ENCODE measurements at regions not wholly inside any gene's neighbourhood (a gene's known extent, or its start where the extent isn't known, plus 50 kb on each side); places are given as distances from the start of the nearest gene placed in this dataset.

GRCh38 chrX:122268353-122268752 is 915.7 kb upstream of the GRIA3 start:
- ChIA-PET CTCF (no interaction called here), POLR2A (no interaction called here)
- ATAC-seq: no peak
- Histone ChIP-seq H3K4me1 (ENCODE audit: control insufficient read depth, insufficient read depth, low read length) (no peaks in the 10 kb centered on the region), H3K36me3 (ENCODE audit: control insufficient read depth, insufficient read depth, low read length) (no peaks in the 10 kb centered on the region), H3K27me3 (ENCODE audit: control insufficient read depth, insufficient read depth, low read length) (no peaks in the 10 kb centered on the region), H3K4me3 (ENCODE audit: low read depth in 2 of 2, low read length in 2 of 2) (no peak overlapping the region), H3K9me3 (ENCODE audit: control insufficient read depth, insufficient read depth, low read depth, low read length) (0 out of 2 replicates have a peak, but pooled peaks cover 4% of the 10 kb centered on the region), H3K27ac (ENCODE audit: low read length) (no peak overlapping the region)
- in situ Hi-C loops (cut with HindIII; ENCODE audit: low pct_unique_long_range_greater_than_20kb, low sequenced_read_pairs) (no loop called here), intact Hi-C loops (cut with micrococcal nuclease; ENCODE audit: unreplicated experiment) (no loop called here)
- DNase-seq (ENCODE audit: low read depth, low spot score): no peak
- TF ChIP-seq POLR2AphosphoS5 (IDR thresholded peaks at IDR 0.05; ENCODE audit: low read depth, low read length) (no peak), TCF7L2 (IDR thresholded peaks at IDR 0.05; ENCODE audit: low read depth, low read length) (no peak), CTCF (IDR thresholded peaks at IDR 0.05) (no peak), REST (IDR thresholded peaks at IDR 0.05; ENCODE audit: insufficient read depth in 1 of 2, low read depth in 2 of 2, low read length in 1 of 2) (no peak), SIN3A (IDR thresholded peaks at IDR 0.05; ENCODE audit: borderline replicate concordance, insufficient read depth, low read depth, low read length) (no peak)
- no TSS peak for BruUV-seq (replicated peaks)

- TF ChIP-seq POLR2AphosphoS5 (IDR thresholded peaks at IDR 0.05; ENCODE audit: low read depth, low read length) (no peak), CTCF (IDR thresholded peaks at IDR 0.05) (no peak), SIN3A (IDR thresholded peaks at IDR 0.05; ENCODE audit: borderline replicate concordance, insufficient read depth, low read depth, low read length) (no peak), REST (IDR thresholded peaks at IDR 0.05; ENCODE audit: insufficient read depth in 1 of 2, low read depth in 2 of 2, low read length in 1 of 2) (no peak), TCF7L2 (IDR thresholded peaks at IDR 0.05; ENCODE audit: low read depth, low read length) (no peak)
- H3K36me3 ChIP-seq (ENCODE audit: control insufficient read depth, insufficient read depth, low read length): no peaks in the 10 kb centered on the region
- no peaks in the 10 kb centered on the region for H3K4me1 ChIP-seq (ENCODE audit: control insufficient read depth, insufficient read depth, low read length)
- ChIA-PET POLR2A (no interaction called here), CTCF (no interaction called here)
- DNase-seq (ENCODE audit: low read depth, low spot score) (no peak), ATAC-seq (no peak)
- no peaks in the 10 kb centered on the region for H3K27me3 ChIP-seq (ENCODE audit: control insufficient read depth, insufficient read depth, low read length)
- intact Hi-C loops (cut with micrococcal nuclease; ENCODE audit: unreplicated experiment) (no loop called here), in situ Hi-C loops (cut with HindIII; ENCODE audit: low pct_unique_long_range_greater_than_20kb, low sequenced_read_pairs) (no loop called here)
- no TSS peak for BruUV-seq (replicated peaks)
- 0 out of 2 replicates have a peak, but pooled peaks cover 4% of the 10 kb centered on the region for H3K9me3 ChIP-seq (ENCODE audit: control insufficient read depth, insufficient read depth, low read depth, low read length)
- H3K4me3 ChIP-seq (ENCODE audit: low read depth in 2 of 2, low read length in 2 of 2): no peak overlapping the region
- no peak overlapping the region for H3K27ac ChIP-seq (ENCODE audit: low read length)
Measured at GRCh38 chrX:122269243-122269781, 914.8 kb upstream of the GRIA3 start.

Measured in Panc1 (cell line).